Right cardiac atrium (tissue), 5 donors: ENCODE measurements at regions not wholly inside any gene's neighbourhood (a gene's known extent, or its start where the extent isn't known, plus 50 kb on each side); places are given as distances from the start of the nearest gene placed in this dataset.

Source experiments
- ATAC-seq, 2 donors: fragments of 200-7000 bp; cut with Tn5 transposase; one replicate each; pipeline versions ENCODE4 v1.8.0 to v1.9.1; 2020; ENCODE audit warnings: moderate library complexity in 2 of 2, mild to moderate bottlenecking in 1 of 2
- DNase-seq, 3 donors: peaks; one replicate each; pipeline ENCODE4 v3.0.0-alpha.2; 2020
- H3K27ac ChIP-seq: one replicate; pipeline ENCODE4 v1.5.1; 2013; ENCODE audit warnings: mild to moderate bottlenecking, low read length, control low read depth, moderate library complexity
- H3K27me3 ChIP-seq: one replicate; pipeline ENCODE4 v1.6.1; 2013; ENCODE audit not compliant: control insufficient read depth, insufficient read depth
- H3K4me1 ChIP-seq: one replicate; pipeline ENCODE4 v1.6.1; 2013; ENCODE audit warnings: low read length; ENCODE audit not compliant: control insufficient read depth, insufficient read depth
- H3K4me3 ChIP-seq: one replicate; pipeline ENCODE4 v1.5.1; 2013; ENCODE audit warnings: low read length, control low read depth
- H3K9me3 ChIP-seq: one replicate; pipeline ENCODE4 v1.6.1; 2013; ENCODE audit warnings: low read length; ENCODE audit not compliant: control insufficient read depth
- WGBS: extraction: QIAGEN DNeasy Blood & Tissue Kit; methylation state at CpG from one replicate; pipeline ENCODE4 v1.1.7; 2013; 5-methylcytosine and 5-hydroxymethylcytosine counted together
- intact Hi-C, 4 donors: fragments of 100-400 bp; cut with DNase I; formaldehyde crosslinking; loops; one replicate each; pipeline versions ENCODE4 v1.11.0 to v1.14.0; 2022 to 2023
- donor health status: healthy with polysubstance abuse.
- donor health status: DM: no; HTN: yes; CAD: no.
- donor health status: DM: no; HTN: no; CAD: no.
- donor health status: DM: no; HTN: yes; CAD: no; lungs with severe emphysema.
- donor health status: DM: yes; HTN: yes; CAD: no.

DNA sequence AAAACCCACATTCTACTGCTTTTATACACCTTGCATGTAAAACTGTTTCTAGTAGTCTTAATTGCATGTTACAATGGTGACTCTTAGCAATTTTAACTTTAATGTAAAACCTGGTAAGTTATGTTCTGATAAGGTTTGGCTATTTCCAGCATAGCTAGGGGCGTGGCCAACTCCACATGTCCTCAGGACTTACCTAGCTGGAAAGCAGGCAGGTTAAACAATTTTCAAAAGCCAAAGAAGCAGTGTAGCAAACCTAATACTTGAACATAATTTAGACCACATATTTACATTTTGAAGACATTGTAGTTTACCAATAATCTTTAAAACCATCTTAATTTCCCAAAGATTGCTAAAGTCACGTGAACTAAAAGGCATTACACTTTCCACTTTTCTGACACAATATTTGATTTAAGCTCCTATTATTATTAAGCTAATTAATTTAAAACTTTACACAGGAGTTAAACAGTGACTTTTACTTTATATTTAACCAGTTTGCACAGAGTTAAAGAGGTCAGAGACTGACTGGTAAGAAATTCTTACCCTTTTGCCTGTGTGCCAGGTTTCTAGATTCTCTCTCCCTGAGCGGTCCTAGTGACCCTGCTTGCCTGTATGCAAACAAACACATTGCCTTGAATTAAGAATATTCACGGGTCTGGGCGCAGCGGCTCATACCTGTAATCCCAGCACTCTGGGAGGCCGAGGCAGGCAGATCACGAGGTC, 88.2 kb downstream of the GLUD2 start:
- Histone ChIP-seq H3K4me1 (no peaks in the 10 kb centered on the region), H3K9me3 (no peaks in the 10 kb centered on the region), H3K27ac (no peak overlapping the region), H3K27me3 (no peaks in the 10 kb centered on the region), H3K4me3 (no peak overlapping the region)
- ATAC-seq (no peak), DNase-seq (no peak)
- WGBS: 85% methylated on average over 8 of the region's 8 CpGs
- intact Hi-C loops: no loop called here

GRCh38 chrX:121146059-121146628, 98.7 kb downstream of the GLUD2 start:
- Histone ChIP-seq H3K27me3 (no peaks in the 10 kb centered on the region), H3K4me3 (no peak overlapping the region), H3K4me1 (no peaks in the 10 kb centered on the region), H3K27ac (no peak overlapping the region), H3K9me3 (no peaks in the 10 kb centered on the region)
- no peak for DNase-seq
- ATAC-seq: no peak
- intact Hi-C loops: no loop called here

DNA sequence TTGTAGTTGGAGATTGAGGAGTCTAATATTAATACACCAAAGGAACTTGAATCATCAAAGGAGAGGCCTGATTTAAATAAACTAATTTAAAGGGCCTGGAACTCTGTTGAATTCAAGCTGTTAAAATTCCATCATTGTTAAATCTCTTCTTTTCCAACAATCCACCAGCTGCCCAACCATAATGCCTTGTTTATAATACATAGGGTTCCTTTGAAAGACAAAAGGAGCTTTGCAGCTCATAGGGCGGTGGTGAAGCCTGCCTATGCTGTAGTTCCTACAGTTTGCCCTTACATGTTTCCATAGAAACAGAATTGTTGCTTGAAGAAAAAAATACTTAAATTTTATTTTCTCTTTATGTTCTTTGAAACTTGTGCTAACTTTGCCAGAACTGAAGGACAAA, 102.8 kb downstream of the GLUD2 start:
- no peak overlapping the region for H3K27ac ChIP-seq
- H3K9me3 ChIP-seq: no peaks in the 10 kb centered on the region
- H3K4me3 ChIP-seq: no peak overlapping the region
- WGBS: 89% methylated on average over 1 of the region's 1 CpG
- ATAC-seq: no peak
- DNase-seq: no peak
- no peaks in the 10 kb centered on the region for H3K27me3 ChIP-seq
- intact Hi-C loops: no loop called here
- H3K4me1 ChIP-seq: no peaks in the 10 kb centered on the region

- intact Hi-C loops: no loop called here
- ATAC-seq: no peak
- H3K4me1 ChIP-seq: no peaks in the 10 kb centered on the region
- H3K27me3 ChIP-seq: no peaks in the 10 kb centered on the region
- no peak overlapping the region for H3K4me3 ChIP-seq
- DNase-seq: no peak
- no peak overlapping the region for H3K27ac ChIP-seq
- no peaks in the 10 kb centered on the region for H3K9me3 ChIP-seq
- 85% methylated on average over 4 of the region's 4 CpGs for WGBS
Measured at GRCh38 chrX:121151293-121151692, 103.9 kb downstream of the GLUD2 start.

GRCh38 chrX:121154858-121155404, 107.5 kb downstream of the GLUD2 start:
- intact Hi-C loops: no loop called here
- Histone ChIP-seq H3K4me1 (no peaks in the 10 kb centered on the region), H3K9me3 (no peaks in the 10 kb centered on the region), H3K27ac (no peak overlapping the region), H3K27me3 (no peaks in the 10 kb centered on the region), H3K4me3 (no peak overlapping the region)
- WGBS: 85% methylated on average over 13 of the region's 13 CpGs
- DNase-seq (no peak), ATAC-seq (no peak)

DNA sequence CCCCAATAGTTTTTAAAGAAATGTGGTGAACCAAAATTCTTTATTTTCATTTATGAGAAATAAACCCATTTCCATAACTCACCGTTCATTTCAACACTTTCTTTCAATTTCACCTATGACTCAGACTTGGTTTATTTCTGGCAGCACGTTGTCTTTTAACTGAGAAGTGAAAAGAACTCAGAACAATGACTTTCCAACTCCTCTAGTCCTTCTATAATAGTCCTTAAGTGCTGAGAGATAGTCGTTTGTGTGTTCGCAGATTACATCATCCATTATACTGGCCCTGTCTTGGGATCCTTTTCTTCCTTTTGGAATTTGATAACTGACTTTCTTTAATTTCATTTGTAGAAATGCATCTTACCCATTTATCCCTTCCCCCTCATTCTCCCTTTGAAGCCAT, 113.6 kb downstream of the GLUD2 start:
- H3K27ac ChIP-seq: no peak overlapping the region
- DNase-seq (no peak), ATAC-seq (no peak)
- H3K4me3 ChIP-seq: no peak overlapping the region
- 21% methylated on average over 4 of the region's 4 CpGs for WGBS
- intact Hi-C loops: no loop called here
- H3K27me3 ChIP-seq: no peaks in the 10 kb centered on the region
- no peaks in the 10 kb centered on the region for H3K9me3 ChIP-seq
- no peaks in the 10 kb centered on the region for H3K4me1 ChIP-seq

DNA sequence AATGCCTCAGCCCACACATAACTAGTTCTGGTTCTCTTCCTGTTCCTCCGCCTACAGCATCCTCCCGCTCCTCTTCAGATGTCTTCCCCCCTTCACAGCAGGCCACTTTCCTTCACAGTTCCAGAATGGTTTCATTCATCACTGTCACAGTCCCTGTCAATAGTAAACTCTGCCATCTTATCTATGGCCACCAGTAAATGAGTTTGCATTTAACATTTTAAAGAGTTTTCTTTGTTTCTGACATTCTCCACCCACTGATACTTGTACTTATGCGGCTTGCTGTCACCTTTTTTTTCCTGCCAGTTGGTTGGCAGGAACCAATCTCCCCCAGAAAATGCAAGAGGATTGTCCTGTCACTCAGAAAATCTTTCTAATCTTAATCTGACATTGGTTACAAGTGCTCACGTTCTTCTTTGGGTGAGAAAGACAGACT, 114.1 kb downstream of the GLUD2 start:
- Histone ChIP-seq H3K4me1 (no peaks in the 10 kb centered on the region), H3K27ac (no peak overlapping the region), H3K27me3 (no peaks in the 10 kb centered on the region), H3K9me3 (no peaks in the 10 kb centered on the region), H3K4me3 (no peak overlapping the region)
- intact Hi-C loops: no loop called here
- ATAC-seq (no peak), DNase-seq (no peak)
- WGBS: 34% methylated on average over 4 of the region's 4 CpGs

- H3K27me3 ChIP-seq: no peaks in the 10 kb centered on the region
- H3K4me1 ChIP-seq: no peaks in the 10 kb centered on the region
- no peak overlapping the region for H3K27ac ChIP-seq
- no peaks in the 10 kb centered on the region for H3K9me3 ChIP-seq
- no peak for ATAC-seq
- intact Hi-C loops: no loop called here
- H3K4me3 ChIP-seq: no peak overlapping the region
- no peak for DNase-seq
- 98% methylated on average over 6 of the region's 6 CpGs for WGBS
Measured at GRCh38 chrX:121163443-121163842, 116.0 kb downstream of the GLUD2 start.

DNA sequence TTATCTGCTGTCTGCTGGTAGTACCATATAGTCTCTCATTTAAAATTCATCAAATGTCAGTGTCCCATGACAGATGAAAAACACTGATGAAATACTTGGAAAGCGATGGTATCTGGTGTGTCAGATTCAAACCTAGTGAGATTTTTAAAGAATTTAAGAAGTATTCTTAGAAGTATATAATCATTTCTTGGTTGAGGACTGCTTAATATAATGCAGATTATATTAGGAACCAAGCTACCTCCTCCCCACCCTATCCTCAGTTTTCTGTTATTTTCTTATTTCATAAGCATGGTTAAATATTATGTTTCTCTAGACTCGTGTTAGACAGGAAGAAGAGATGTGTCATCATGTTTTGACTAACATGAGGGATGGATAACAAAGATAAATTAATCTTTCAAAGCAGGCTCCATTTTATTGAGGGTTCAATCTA, 118.5 kb downstream of the GLUD2 start:
- no peaks in the 10 kb centered on the region for H3K4me1 ChIP-seq
- ATAC-seq (no peak), DNase-seq (no peak)
- intact Hi-C loops: no loop called here
- H3K27me3 ChIP-seq: no peaks in the 10 kb centered on the region
- H3K4me3 ChIP-seq: no peak overlapping the region
- no peaks in the 10 kb centered on the region for H3K9me3 ChIP-seq
- no peak overlapping the region for H3K27ac ChIP-seq
- WGBS: 58% methylated on average over 2 of the region's 2 CpGs

DNA sequence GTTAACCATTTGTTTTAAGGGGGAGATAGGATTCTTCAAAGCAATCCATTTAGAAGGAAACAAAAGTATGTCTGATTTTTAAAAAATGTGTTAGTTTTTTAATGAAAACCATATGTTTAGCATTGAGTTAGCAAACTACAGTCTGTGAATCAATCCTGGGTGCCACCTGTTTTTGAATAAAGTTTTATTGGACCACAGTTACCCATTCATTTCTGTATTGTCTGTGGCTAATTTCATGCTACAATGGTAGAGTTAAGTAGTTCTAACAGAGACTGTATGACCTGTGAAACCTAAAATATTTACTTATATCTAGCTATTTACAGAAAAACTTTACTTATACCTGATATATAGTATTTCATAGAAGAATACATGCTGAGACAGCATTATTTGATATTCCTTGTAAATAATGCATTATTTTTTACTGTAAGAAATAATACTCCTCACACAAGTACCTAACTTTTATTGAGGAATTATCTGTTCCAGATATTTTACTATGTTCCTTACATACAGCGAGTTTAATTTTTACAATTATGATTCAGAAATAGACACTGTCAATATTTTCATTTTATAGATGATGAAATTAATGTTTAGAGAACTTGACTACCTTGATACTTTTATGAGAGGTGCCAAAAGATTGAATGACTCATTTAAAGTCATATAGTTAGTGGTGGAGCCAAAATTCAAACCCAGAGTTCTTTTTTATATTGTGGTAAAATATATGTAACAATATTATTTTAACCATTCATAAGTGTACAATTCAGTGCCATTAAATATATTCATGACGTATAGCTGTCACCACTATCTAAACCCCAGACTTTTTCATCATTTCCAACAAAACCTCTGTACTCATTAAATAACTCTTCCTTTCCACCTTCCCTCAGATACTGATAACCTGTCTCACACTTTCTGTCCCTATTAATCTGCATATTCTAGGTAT, 122.0 kb downstream of the GLUD2 start:
- intact Hi-C loops: no loop called here
- 79% methylated on average over 2 of the region's 2 CpGs for WGBS
- H3K27ac ChIP-seq: no peak overlapping the region
- no peaks in the 10 kb centered on the region for H3K4me1 ChIP-seq
- no peak for ATAC-seq
- no peaks in the 10 kb centered on the region for H3K27me3 ChIP-seq
- no peaks in the 10 kb centered on the region for H3K9me3 ChIP-seq
- H3K4me3 ChIP-seq: no peak overlapping the region
- DNase-seq: no peak

DNA sequence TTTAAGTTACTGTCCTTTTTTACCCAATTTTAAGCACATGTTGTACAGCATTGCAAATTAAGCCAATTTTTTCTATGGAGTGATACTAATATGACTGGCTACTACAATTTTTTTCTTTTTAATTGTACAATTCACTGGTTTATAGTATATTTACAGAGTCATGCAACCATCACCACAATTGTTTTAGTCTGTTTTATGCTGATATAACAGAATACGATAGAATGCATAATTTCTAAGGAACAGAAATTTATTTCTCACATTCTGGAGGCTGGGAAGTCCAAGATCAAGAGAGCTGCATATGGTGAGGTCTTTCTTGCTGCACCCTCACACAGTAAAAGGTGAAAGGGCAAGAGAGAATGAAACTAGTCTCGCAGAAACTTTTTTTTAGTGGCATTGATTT, 125.3 kb downstream of the GLUD2 start:
- Histone ChIP-seq H3K4me3 (no peak overlapping the region), H3K27me3 (no peaks in the 10 kb centered on the region), H3K4me1 (no peaks in the 10 kb centered on the region), H3K27ac (no peak overlapping the region), H3K9me3 (no peaks in the 10 kb centered on the region)
- intact Hi-C loops: no loop called here
- DNase-seq (no peak), ATAC-seq (no peak)
- 94% methylated on average over 2 of the region's 2 CpGs for WGBS
